ENCODE measurements at regions not wholly inside any gene's neighbourhood (a gene's known extent, or its start where the extent isn't known, plus 50 kb on each side); places are given as distances from the start of the nearest gene placed in this dataset.

GRCh38 chr14:101124815-101125214, 221.3 kb upstream of the RTL1 start:
- H3K4me3 ChIP-seq (ENCODE audit: low read length), result no peak overlapping the region
- no peak overlapping the region for H3K9ac ChIP-seq (ENCODE audit: low read depth, low read length)
- H3K9me3 ChIP-seq (ENCODE audit: insufficient read depth, low read depth, low read length), result no peaks in the 10 kb centered on the region
- H3K4me1 ChIP-seq (ENCODE audit: insufficient read depth, low read length), result no peaks in the 10 kb centered on the region
- H3K27ac ChIP-seq (ENCODE audit: low read depth, low read length), result no peak overlapping the region
- 95% methylated on average over 11 of the region's 11 CpGs for WGBS
- H3K27me3 ChIP-seq (ENCODE audit: insufficient read depth, low read length), result no peaks in the 10 kb centered on the region
- no peaks in the 10 kb centered on the region for H3K36me3 ChIP-seq (ENCODE audit: insufficient read depth, low read length)

- H3K4me1 ChIP-seq (ENCODE audit: insufficient read depth, low read length), result no peaks in the 10 kb centered on the region
- no peaks in the 10 kb centered on the region for H3K27me3 ChIP-seq (ENCODE audit: insufficient read depth, low read length)
- no peaks in the 10 kb centered on the region for H3K36me3 ChIP-seq (ENCODE audit: insufficient read depth, low read length)
- H3K27ac ChIP-seq (ENCODE audit: low read depth, low read length), result no peak overlapping the region
- no peak overlapping the region for H3K9ac ChIP-seq (ENCODE audit: low read depth, low read length)
- 95% methylated on average over 9 of the region's 10 CpGs for WGBS
- H3K4me3 ChIP-seq (ENCODE audit: low read length), result no peak overlapping the region
- H3K9me3 ChIP-seq (ENCODE audit: insufficient read depth, low read depth, low read length), result no peaks in the 10 kb centered on the region
These were observed 221.8 kb upstream of the RTL1 start for GRCh38 chr14:101125313-101125712.

- WGBS, result 92% methylated on average over 37 of the region's 37 CpGs
- Histone ChIP-seq H3K9me3 (ENCODE audit: insufficient read depth, low read depth, low read length) (no peaks in the 10 kb centered on the region), H3K36me3 (ENCODE audit: insufficient read depth, low read length) (no peaks in the 10 kb centered on the region), H3K9ac (ENCODE audit: low read depth, low read length) (no peak overlapping the region), H3K27me3 (ENCODE audit: insufficient read depth, low read length) (no peaks in the 10 kb centered on the region), H3K4me3 (ENCODE audit: low read length) (no peak overlapping the region), H3K4me1 (ENCODE audit: insufficient read depth, low read length) (no peaks in the 10 kb centered on the region), H3K27ac (ENCODE audit: low read depth, low read length) (no peak overlapping the region)
These were observed 222.5 kb upstream of the RTL1 start for GRCh38 chr14:101125719-101126651.

GRCh38 chr14:101126731-101127130, 223.2 kb upstream of the RTL1 start:
- 92% methylated on average over 4 of the region's 4 CpGs for WGBS
- H3K36me3 ChIP-seq (ENCODE audit: insufficient read depth, low read length), result no peaks in the 10 kb centered on the region
- no peak overlapping the region for H3K27ac ChIP-seq (ENCODE audit: low read depth, low read length)
- no peaks in the 10 kb centered on the region for H3K9me3 ChIP-seq (ENCODE audit: insufficient read depth, low read depth, low read length)
- H3K4me1 ChIP-seq (ENCODE audit: insufficient read depth, low read length), result no peaks in the 10 kb centered on the region
- no peak overlapping the region for H3K4me3 ChIP-seq (ENCODE audit: low read length)
- no peaks in the 10 kb centered on the region for H3K27me3 ChIP-seq (ENCODE audit: insufficient read depth, low read length)
- no peak overlapping the region for H3K9ac ChIP-seq (ENCODE audit: low read depth, low read length)

- Histone ChIP-seq H3K9me3 (ENCODE audit: insufficient read depth, low read depth, low read length) (no peaks in the 10 kb centered on the region), H3K36me3 (ENCODE audit: insufficient read depth, low read length) (no peaks in the 10 kb centered on the region), H3K27ac (ENCODE audit: low read depth, low read length) (no peak overlapping the region), H3K4me3 (ENCODE audit: low read length) (no peak overlapping the region), H3K4me1 (ENCODE audit: insufficient read depth, low read length) (no peaks in the 10 kb centered on the region), H3K27me3 (ENCODE audit: insufficient read depth, low read length) (no peaks in the 10 kb centered on the region), H3K9ac (ENCODE audit: low read depth, low read length) (no peak overlapping the region)
- WGBS, result 94% methylated on average over 12 of the region's 12 CpGs
These were observed 223.7 kb upstream of the RTL1 start for GRCh38 chr14:101127224-101127623.

GRCh38 chr14:101128478-101129321, 225.2 kb upstream of the RTL1 start:
- Histone ChIP-seq H3K36me3 (ENCODE audit: insufficient read depth, low read length) (no peaks in the 10 kb centered on the region), H3K4me3 (ENCODE audit: low read length) (no peak overlapping the region), H3K27me3 (ENCODE audit: insufficient read depth, low read length) (no peaks in the 10 kb centered on the region), H3K4me1 (ENCODE audit: insufficient read depth, low read length) (no peaks in the 10 kb centered on the region), H3K27ac (ENCODE audit: low read depth, low read length) (no peak overlapping the region), H3K9me3 (ENCODE audit: insufficient read depth, low read depth, low read length) (no peaks in the 10 kb centered on the region), H3K9ac (ENCODE audit: low read depth, low read length) (no peak overlapping the region)
- WGBS, result 88% methylated on average over 30 of the region's 30 CpGs

GRCh38 chr14:101129521-101130167, 226.1 kb upstream of the RTL1 start:
- 93% methylated on average over 5 of the region's 6 CpGs for WGBS
- Histone ChIP-seq H3K27me3 (ENCODE audit: insufficient read depth, low read length) (no peaks in the 10 kb centered on the region), H3K4me1 (ENCODE audit: insufficient read depth, low read length) (no peaks in the 10 kb centered on the region), H3K9me3 (ENCODE audit: insufficient read depth, low read depth, low read length) (no peaks in the 10 kb centered on the region), H3K27ac (ENCODE audit: low read depth, low read length) (no peak overlapping the region), H3K36me3 (ENCODE audit: insufficient read depth, low read length) (no peaks in the 10 kb centered on the region), H3K4me3 (ENCODE audit: low read length) (no peak overlapping the region), H3K9ac (ENCODE audit: low read depth, low read length) (no peak overlapping the region)

GRCh38 chr14:101130861-101131260, 227.3 kb upstream of the RTL1 start:
- Histone ChIP-seq H3K9ac (ENCODE audit: low read depth, low read length) (no peak overlapping the region), H3K36me3 (ENCODE audit: insufficient read depth, low read length) (no peaks in the 10 kb centered on the region), H3K27me3 (ENCODE audit: insufficient read depth, low read length) (no peaks in the 10 kb centered on the region), H3K9me3 (ENCODE audit: insufficient read depth, low read depth, low read length) (no peaks in the 10 kb centered on the region), H3K4me3 (ENCODE audit: low read length) (no peak overlapping the region), H3K27ac (ENCODE audit: low read depth, low read length) (no peak overlapping the region), H3K4me1 (ENCODE audit: insufficient read depth, low read length) (no peaks in the 10 kb centered on the region)
- 85% methylated on average over 6 of the region's 6 CpGs for WGBS

GRCh38 chr14:101131451-101131916, 228.0 kb upstream of the RTL1 start:
- no peak overlapping the region for H3K27ac ChIP-seq (ENCODE audit: low read depth, low read length)
- 61% methylated on average over 7 of the region's 7 CpGs for WGBS

GRCh38 chr14:101132051-101132571, 228.6 kb upstream of the RTL1 start:
- Histone ChIP-seq H3K4me3 (ENCODE audit: low read length) (no peak overlapping the region), H3K27me3 (ENCODE audit: insufficient read depth, low read length) (no peaks in the 10 kb centered on the region), H3K9ac (ENCODE audit: low read depth, low read length) (no peak overlapping the region), H3K9me3 (ENCODE audit: insufficient read depth, low read depth, low read length) (no peaks in the 10 kb centered on the region), H3K36me3 (ENCODE audit: insufficient read depth, low read length) (no peaks in the 10 kb centered on the region), H3K4me1 (ENCODE audit: insufficient read depth, low read length) (no peaks in the 10 kb centered on the region), H3K27ac (ENCODE audit: low read depth, low read length) (no peak overlapping the region)
- WGBS, result 85% methylated on average over 10 of the region's 10 CpGs

More at GRCh38 chr14:101131451-101131916, 228.0 kb upstream of the RTL1 start:
- no peaks in the 10 kb centered on the region for H3K36me3 ChIP-seq (ENCODE audit: insufficient read depth, low read length)
- no peak overlapping the region for H3K4me3 ChIP-seq (ENCODE audit: low read length)
- no peaks in the 10 kb centered on the region for H3K9me3 ChIP-seq (ENCODE audit: insufficient read depth, low read depth, low read length)
- no peaks in the 10 kb centered on the region for H3K27me3 ChIP-seq (ENCODE audit: insufficient read depth, low read length)
- H3K9ac ChIP-seq (ENCODE audit: low read depth, low read length), result no peak overlapping the region
- no peaks in the 10 kb centered on the region for H3K4me1 ChIP-seq (ENCODE audit: insufficient read depth, low read length)
